Upper lobe of right lung (tissue), 1 donor: ENCODE measurements at regions not wholly inside any gene's neighbourhood (a gene's known extent, or its start where the extent isn't known, plus 50 kb on each side); places are given as distances from the start of the nearest gene placed in this dataset.

Experiments used
- ATAC-seq: fragments of 200-7000 bp; cut with Tn5 transposase; one replicate; pipeline ENCODE4 v1.9.1; 2020; ENCODE audit warnings: mild to moderate bottlenecking, moderate library complexity
- DNase-seq: peaks from one replicate; pipeline ENCODE4 v3.0.0-alpha.2; 2020
- H3K27ac ChIP-seq: fragments of 200-600 bp; one replicate; pipeline ENCODE4 v1.8.0; 2022
- H3K27me3 ChIP-seq: fragments of 200-600 bp; one replicate; pipeline ENCODE4 v1.8.0; 2022; ENCODE audit warnings: mild to moderate bottlenecking
- H3K36me3 ChIP-seq: fragments of 200-600 bp; one replicate; pipeline ENCODE4 v1.8.0; 2022
- H3K4me1 ChIP-seq: fragments of 200-600 bp; one replicate; pipeline ENCODE4 v1.8.0; 2022
- H3K4me3 ChIP-seq: fragments of 200-600 bp; one replicate; pipeline ENCODE4 v1.8.0; 2022; ENCODE audit warnings: mild to moderate bottlenecking
- H3K9me3 ChIP-seq: fragments of 200-600 bp; one replicate; pipeline ENCODE4 v1.8.0; 2022
- intact Hi-C: fragments of 100-400 bp; cut with DNase I; formaldehyde crosslinking; loops from one replicate; pipeline ENCODE4 v1.11.0; 2022
- TF ChIP-seq, protein P1 (sequence below): fragments of 200-600 bp; IDR thresholded peaks from one replicate; pipeline ENCODE4 v1.8.0; 2022; ENCODE audit warnings: antibody characterized with exemption
- donor health status: DM: no; HTN: yes; CAD: no; lungs with severe emphysema.

DNA sequence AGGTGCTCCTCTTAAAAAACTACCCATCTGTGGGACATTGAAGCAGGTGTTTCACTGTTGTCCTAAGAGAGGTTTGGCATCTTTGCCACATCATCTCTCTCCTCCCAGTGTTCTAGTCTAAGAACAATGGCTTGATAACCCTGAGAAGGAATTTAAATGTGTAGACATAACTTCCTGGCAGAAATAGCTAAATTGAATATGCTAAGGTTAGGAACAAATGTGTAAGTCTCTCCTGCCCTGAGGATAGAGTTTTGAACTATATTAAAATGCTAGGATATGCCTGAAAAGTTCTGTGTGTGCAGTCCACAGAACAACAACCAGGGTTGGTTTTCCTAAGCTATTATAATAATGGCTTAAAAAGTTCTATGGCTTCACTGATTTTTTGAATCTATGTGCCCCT, 106.6 kb downstream of the LRRC70 start:
- intact Hi-C loops: no loop called here
- H3K36me3 ChIP-seq: no peaks in the 10 kb centered on the region
- H3K9me3 ChIP-seq: no peaks in the 10 kb centered on the region
- no peaks in the 10 kb centered on the region for H3K27me3 ChIP-seq
- ATAC-seq: no peak
- peaks cover 12% of the 10 kb centered on the region for H3K4me1 ChIP-seq
- no peak for DNase-seq
- no peak overlapping the region for H3K27ac ChIP-seq
- H3K4me3 ChIP-seq: no peak overlapping the region
- TF ChIP-seq, protein P1, sequence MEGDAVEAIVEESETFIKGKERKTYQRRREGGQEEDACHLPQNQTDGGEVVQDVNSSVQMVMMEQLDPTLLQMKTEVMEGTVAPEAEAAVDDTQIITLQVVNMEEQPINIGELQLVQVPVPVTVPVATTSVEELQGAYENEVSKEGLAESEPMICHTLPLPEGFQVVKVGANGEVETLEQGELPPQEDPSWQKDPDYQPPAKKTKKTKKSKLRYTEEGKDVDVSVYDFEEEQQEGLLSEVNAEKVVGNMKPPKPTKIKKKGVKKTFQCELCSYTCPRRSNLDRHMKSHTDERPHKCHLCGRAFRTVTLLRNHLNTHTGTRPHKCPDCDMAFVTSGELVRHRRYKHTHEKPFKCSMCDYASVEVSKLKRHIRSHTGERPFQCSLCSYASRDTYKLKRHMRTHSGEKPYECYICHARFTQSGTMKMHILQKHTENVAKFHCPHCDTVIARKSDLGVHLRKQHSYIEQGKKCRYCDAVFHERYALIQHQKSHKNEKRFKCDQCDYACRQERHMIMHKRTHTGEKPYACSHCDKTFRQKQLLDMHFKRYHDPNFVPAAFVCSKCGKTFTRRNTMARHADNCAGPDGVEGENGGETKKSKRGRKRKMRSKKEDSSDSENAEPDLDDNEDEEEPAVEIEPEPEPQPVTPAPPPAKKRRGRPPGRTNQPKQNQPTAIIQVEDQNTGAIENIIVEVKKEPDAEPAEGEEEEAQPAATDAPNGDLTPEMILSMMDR: no peak

DNA sequence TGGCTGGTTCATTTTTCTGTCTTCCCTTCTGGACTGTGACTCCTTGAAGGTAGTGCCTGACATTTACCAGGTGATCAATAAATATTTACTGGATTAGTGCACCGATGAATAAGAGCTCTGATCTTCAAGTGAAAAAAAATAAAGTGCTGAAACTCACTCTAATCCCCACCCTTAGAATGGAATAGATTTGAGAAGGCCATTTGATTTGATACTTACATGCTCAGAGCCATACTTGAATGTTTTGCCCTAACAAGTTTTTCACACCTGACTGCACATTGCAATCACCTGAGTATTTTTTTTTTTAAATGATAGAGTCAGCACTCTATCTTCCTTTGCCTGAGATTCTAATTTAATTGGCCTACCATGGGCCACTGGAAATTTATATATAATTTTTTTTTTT, 105.7 kb downstream of the LRRC70 start:
- DNase-seq: no peak
- no peaks in the 10 kb centered on the region for H3K36me3 ChIP-seq
- H3K4me3 ChIP-seq: no peak overlapping the region
- peaks cover 4% of the 10 kb centered on the region for H3K9me3 ChIP-seq
- TF ChIP-seq, protein P1: no peak
- no peak overlapping the region for H3K27ac ChIP-seq
- intact Hi-C loops: no loop called here
- H3K4me1 ChIP-seq: peaks cover 3% of the 10 kb centered on the region
- no peak for ATAC-seq
- H3K27me3 ChIP-seq: no peaks in the 10 kb centered on the region

DNA sequence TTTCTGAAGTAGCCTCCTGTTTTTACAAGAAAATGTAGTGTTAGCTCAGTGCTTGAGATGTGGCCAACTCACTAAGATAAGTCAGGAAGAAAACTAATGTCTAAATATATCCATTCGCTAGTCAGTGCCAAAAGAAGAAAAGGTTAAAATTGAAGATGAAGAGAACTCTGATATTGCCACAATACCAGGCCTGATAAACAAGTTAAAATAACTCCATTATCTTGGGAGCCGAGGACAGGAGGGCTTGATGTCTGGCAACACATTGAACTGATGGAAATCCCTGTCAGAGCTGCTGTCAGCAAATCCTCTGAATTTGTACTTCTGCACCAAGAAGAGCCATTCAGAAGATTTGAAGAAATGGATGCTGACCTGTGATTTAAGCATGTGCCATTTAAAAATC, 103.4 kb downstream of the LRRC70 start:
- Histone ChIP-seq H3K4me1 (no peaks in the 10 kb centered on the region), H3K27me3 (no peaks in the 10 kb centered on the region), H3K36me3 (no peaks in the 10 kb centered on the region), H3K9me3 (peaks cover 4% of the 10 kb centered on the region), H3K4me3 (no peak overlapping the region), H3K27ac (no peak overlapping the region)
- TF ChIP-seq, protein P1: no peak
- intact Hi-C loops: no loop called here
- ATAC-seq: no peak
- DNase-seq: no peak

DNA sequence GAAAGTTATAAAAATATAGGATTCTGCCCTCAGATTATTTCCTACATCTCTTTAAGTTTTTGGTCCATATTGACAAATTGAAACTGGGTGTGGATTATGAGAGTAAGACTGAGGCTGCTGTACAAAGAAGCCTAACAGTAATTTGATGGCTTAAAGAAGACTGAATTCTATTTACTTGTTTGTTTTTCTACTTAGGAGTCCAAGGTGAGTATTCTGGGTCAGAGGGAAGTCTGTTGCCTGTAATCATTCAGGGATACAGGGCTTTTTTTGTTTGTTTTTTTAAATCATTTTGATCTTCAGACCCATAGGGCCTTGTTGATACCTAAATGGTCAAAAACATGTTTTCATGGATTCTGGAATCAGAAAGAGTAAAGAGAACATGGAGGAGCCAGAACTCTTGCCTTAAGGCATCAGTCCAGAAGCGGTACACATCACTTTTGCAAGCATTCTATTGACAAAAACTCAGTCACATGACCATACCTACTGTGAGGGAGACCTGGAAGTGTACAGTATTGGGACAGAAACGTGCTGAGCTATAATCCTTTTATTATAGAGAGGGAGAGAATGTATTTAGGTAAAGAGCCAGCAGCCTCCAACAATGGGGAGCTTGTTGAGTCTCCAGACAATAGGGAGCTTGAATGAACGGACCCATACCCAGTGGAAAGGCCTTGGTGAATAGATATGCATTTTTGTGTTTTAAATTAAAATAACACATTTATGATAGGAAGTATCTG, 102.7 kb downstream of the LRRC70 start:
- Histone ChIP-seq H3K27me3 (no peaks in the 10 kb centered on the region), H3K4me3 (no peak overlapping the region), H3K4me1 (no peaks in the 10 kb centered on the region), H3K36me3 (no peaks in the 10 kb centered on the region), H3K27ac (no peak overlapping the region), H3K9me3 (peaks cover 4% of the 10 kb centered on the region)
- intact Hi-C loops: no loop called here
- TF ChIP-seq, protein P1: no peak
- ATAC-seq (no peak), DNase-seq (no peak)

DNA sequence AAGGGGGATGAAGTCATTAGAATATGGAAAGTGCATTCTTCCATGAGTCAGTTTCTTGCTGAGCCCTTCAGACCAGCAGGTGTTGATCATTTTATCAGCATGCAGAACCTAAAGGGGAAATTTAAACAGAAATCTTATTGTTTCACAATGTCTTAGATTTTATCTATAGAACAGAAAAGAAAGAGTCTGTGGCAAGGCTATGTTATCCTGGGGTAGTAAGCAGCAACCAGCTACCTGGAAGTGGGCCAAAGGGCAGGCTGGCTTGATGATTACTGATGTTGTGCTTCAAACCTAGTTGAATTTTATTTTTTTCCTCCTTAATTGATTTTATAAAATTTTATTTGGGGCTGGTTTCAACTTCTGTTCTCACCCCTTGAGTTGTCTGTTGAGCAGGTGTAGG, 101.5 kb downstream of the LRRC70 start:
- Histone ChIP-seq H3K9me3 (peaks cover 4% of the 10 kb centered on the region), H3K4me3 (no peak overlapping the region), H3K27ac (no peak overlapping the region), H3K27me3 (no peaks in the 10 kb centered on the region), H3K4me1 (no peaks in the 10 kb centered on the region), H3K36me3 (no peaks in the 10 kb centered on the region)
- ATAC-seq (no peak), DNase-seq (no peak)
- intact Hi-C loops: no loop called here
- TF ChIP-seq, protein P1: no peak
